HL-60 (cell line): ENCODE measurements at regions not wholly inside any gene's neighbourhood (a gene's known extent, or its start where the extent isn't known, plus 50 kb on each side); places are given as distances from the start of the nearest gene placed in this dataset.

Source experiments
- GABPA ChIP-seq: IDR thresholded peaks from 2 replicates; pipeline ENCODE4 v1.6.1; 2012; ENCODE audit warnings: low read depth
- SPI1 ChIP-seq: IDR thresholded peaks from 2 replicates; pipeline ENCODE4 v1.6.1; 2012; ENCODE audit warnings: low read depth, mild to moderate bottlenecking, borderline replicate concordance
- TF ChIP-seq, protein P1 (sequence below): IDR thresholded peaks from one replicate; pipeline ENCODE4 v1.5.1; 2011; ENCODE audit warnings: low read length, control low read depth, inconsistent platforms; ENCODE audit not compliant: insufficient read depth

DNA sequence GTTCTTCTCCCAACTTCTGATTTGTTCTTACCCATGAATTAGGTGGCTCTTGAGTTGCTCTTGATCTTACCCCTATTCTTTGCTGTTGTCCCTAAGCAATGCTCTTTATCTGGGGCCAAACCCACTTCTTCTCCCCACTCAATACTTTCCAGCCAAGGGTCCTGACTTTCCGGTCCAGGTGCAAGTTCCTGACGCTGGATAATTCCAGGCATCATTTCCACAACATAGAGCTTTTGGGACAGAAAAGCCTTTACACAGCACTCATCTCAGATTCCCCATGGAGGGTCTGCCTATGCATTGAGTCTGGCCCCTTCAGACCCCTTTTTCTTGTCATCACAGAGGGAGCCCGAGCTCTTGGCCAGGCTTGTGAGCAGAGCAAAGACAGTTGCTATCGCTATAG, 85.4 kb upstream of the BOC start:
- TF ChIP-seq GABPA: no peak
- TF ChIP-seq, protein P1, sequence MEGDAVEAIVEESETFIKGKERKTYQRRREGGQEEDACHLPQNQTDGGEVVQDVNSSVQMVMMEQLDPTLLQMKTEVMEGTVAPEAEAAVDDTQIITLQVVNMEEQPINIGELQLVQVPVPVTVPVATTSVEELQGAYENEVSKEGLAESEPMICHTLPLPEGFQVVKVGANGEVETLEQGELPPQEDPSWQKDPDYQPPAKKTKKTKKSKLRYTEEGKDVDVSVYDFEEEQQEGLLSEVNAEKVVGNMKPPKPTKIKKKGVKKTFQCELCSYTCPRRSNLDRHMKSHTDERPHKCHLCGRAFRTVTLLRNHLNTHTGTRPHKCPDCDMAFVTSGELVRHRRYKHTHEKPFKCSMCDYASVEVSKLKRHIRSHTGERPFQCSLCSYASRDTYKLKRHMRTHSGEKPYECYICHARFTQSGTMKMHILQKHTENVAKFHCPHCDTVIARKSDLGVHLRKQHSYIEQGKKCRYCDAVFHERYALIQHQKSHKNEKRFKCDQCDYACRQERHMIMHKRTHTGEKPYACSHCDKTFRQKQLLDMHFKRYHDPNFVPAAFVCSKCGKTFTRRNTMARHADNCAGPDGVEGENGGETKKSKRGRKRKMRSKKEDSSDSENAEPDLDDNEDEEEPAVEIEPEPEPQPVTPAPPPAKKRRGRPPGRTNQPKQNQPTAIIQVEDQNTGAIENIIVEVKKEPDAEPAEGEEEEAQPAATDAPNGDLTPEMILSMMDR: no peak
- TF ChIP-seq SPI1: no peak
